Endothelial cell (in vitro differentiated cells): ENCODE measurements at regions not wholly inside any gene's neighbourhood (a gene's known extent, or its start where the extent isn't known, plus 50 kb on each side); places are given as distances from the start of the nearest gene placed in this dataset.

Source experiments
- DNase-seq: peaks from one replicate; pipeline ENCODE4 v3.0.0; 2021; ENCODE audit warnings: low spot score
- H3K27ac Mint-ChIP-seq: one replicate; pipeline ENCODE4 v1.8.0; 2021; ENCODE audit warnings: mixed read lengths, inconsistent platforms; ENCODE audit not compliant: unreplicated experiment
- H3K27me3 Mint-ChIP-seq: one replicate; pipeline ENCODE4 v1.8.0; 2021; ENCODE audit warnings: mild to moderate bottlenecking, moderate library complexity, mixed read lengths, inconsistent platforms; ENCODE audit not compliant: unreplicated experiment
- H3K36me3 Mint-ChIP-seq: one replicate; pipeline ENCODE4 v1.8.0; 2021; ENCODE audit warnings: mild to moderate bottlenecking, low read depth, mixed read lengths, inconsistent platforms; ENCODE audit not compliant: unreplicated experiment
- H3K4me1 Mint-ChIP-seq: one replicate; pipeline ENCODE4 v1.8.0; 2021; ENCODE audit warnings: mild to moderate bottlenecking, mixed read lengths, inconsistent platforms; ENCODE audit not compliant: unreplicated experiment
- H3K4me3 Mint-ChIP-seq: one replicate; pipeline ENCODE4 v1.8.0; 2021; ENCODE audit warnings: mild to moderate bottlenecking, mixed read lengths, inconsistent platforms; ENCODE audit not compliant: unreplicated experiment
- H3K9me3 Mint-ChIP-seq: one replicate; pipeline ENCODE4 v1.8.0; 2021; ENCODE audit warnings: mixed read lengths, inconsistent platforms; ENCODE audit not compliant: unreplicated experiment
- CTCF ChIP-seq: fragments of 200-600 bp; sonication (generic); IDR thresholded peaks from one replicate; pipeline ENCODE4 v1.5.0; 2021; ENCODE audit warnings: antibody characterized with exemption; ENCODE audit not compliant: unreplicated experiment

- Mint-ChIP-seq H3K27ac (no peak overlapping the region), H3K4me3 (no peak overlapping the region), H3K4me1 (peaks cover 2% of the 10 kb centered on the region), H3K27me3 (peaks cover 3% of the 10 kb centered on the region), H3K36me3 (no peaks in the 10 kb centered on the region), H3K9me3 (no peaks in the 10 kb centered on the region)
- no peak for DNase-seq
- TF ChIP-seq CTCF = no peak
These were observed 411.9 kb upstream of the SASH1 start for GRCh38 chr6:147930745-147931144.

- Mint-ChIP-seq H3K4me3 (no peak overlapping the region), H3K9me3 (no peaks in the 10 kb centered on the region), H3K27ac (no peak overlapping the region), H3K36me3 (no peaks in the 10 kb centered on the region), H3K27me3 (peaks cover 3% of the 10 kb centered on the region), H3K4me1 (peaks cover 2% of the 10 kb centered on the region)
- TF ChIP-seq CTCF = no peak
- DNase-seq = no peak
These were observed 409.4 kb upstream of the SASH1 start for GRCh38 chr6:147933224-147933623.

- TF ChIP-seq CTCF = no peak
- H3K27ac Mint-ChIP-seq = no peak overlapping the region
- DNase-seq = no peak
- no peaks in the 10 kb centered on the region for H3K36me3 Mint-ChIP-seq
- no peaks in the 10 kb centered on the region for H3K9me3 Mint-ChIP-seq
- H3K4me3 Mint-ChIP-seq = no peak overlapping the region
- peaks cover 3% of the 10 kb centered on the region for H3K27me3 Mint-ChIP-seq
- H3K4me1 Mint-ChIP-seq = peaks cover 2% of the 10 kb centered on the region
These were observed 407.0 kb upstream of the SASH1 start for GRCh38 chr6:147935656-147936055.

- no peak overlapping the region for H3K4me3 Mint-ChIP-seq
- peaks cover 2% of the 10 kb centered on the region for H3K4me1 Mint-ChIP-seq
- H3K27ac Mint-ChIP-seq = no peak overlapping the region
- H3K36me3 Mint-ChIP-seq = no peaks in the 10 kb centered on the region
- no peak for DNase-seq
- H3K9me3 Mint-ChIP-seq = no peaks in the 10 kb centered on the region
- H3K27me3 Mint-ChIP-seq = peaks cover 1% of the 10 kb centered on the region
- TF ChIP-seq CTCF = no peak
These were observed 405.8 kb upstream of the SASH1 start for GRCh38 chr6:147936703-147937470.

- TF ChIP-seq CTCF = no peak
- Mint-ChIP-seq H3K27me3 (peaks cover 6% of the 10 kb centered on the region), H3K9me3 (peaks cover 9% of the 10 kb centered on the region), H3K4me3 (no peak overlapping the region), H3K4me1 (no peaks in the 10 kb centered on the region), H3K27ac (no peak overlapping the region), H3K36me3 (peaks cover 5% of the 10 kb centered on the region)
- no peak for DNase-seq
These were observed 401.5 kb upstream of the SASH1 start for GRCh38 chr6:147941143-147941542.
